SK-N-SH (cell line): ENCODE measurements at regions not wholly inside any gene's neighbourhood (a gene's known extent, or its start where the extent isn't known, plus 50 kb on each side); places are given as distances from the start of the nearest gene placed in this dataset.

ENCODE experiments used
- CTCF ChIA-PET: fragments of 300-600, 350-600 bp; formaldehyde crosslinking; extraction: SDS; loops from one replicate; lab custom pipeline; 2021; lab: Yijun Ruan, JAX
- POLR2A ChIA-PET: fragments of 350-600 bp; sonication (Branson Sonifier 250); formaldehyde crosslinking; extraction: SDS; loops from one replicate; lab custom pipeline; 2020; ENCODE audit warnings: antibody characterized with exemption, inconsistent platforms; lab: Yijun Ruan, JAX
- DNase-seq: peaks from one replicate; pipeline ENCODE4 v3.0.0; 2012
- H2AFZ ChIP-seq: fragments of 200-600 bp; sonication (generic); 2 replicates; pipeline ENCODE4 v1.8.1; 2016; ENCODE audit warnings: antibody characterized with exemption, mild to moderate bottlenecking, low read depth
- H3F3A ChIP-seq: fragments of 200-600 bp; sonication (generic); replicated peaks from 2 replicates; pipeline ENCODE3; 2016; ENCODE audit warnings: antibody characterized with exemption, mild to moderate bottlenecking; ENCODE audit not compliant: insufficient read depth
- H3K27ac ChIP-seq, 2 experiments: fragments of 200-500 bp in 1 of 2; fragments of 200-600 bp in 1 of 2; sonication (Bioruptor generic) in 1 of 2; sonication (generic), shearing (Covaris generic) in 1 of 2; 2 replicates each; pipeline versions ENCODE4 v1.5.1 to v1.6.1; 2014 to 2016; ENCODE audit warnings: low read depth in 2 of 2, inconsistent platforms in 1 of 2, low read length in 1 of 2, mild to moderate bottlenecking in 1 of 2, mixed read lengths in 1 of 2
- H3K27me3 ChIP-seq: fragments of 200-600 bp; sonication (generic), shearing (Covaris generic); 2 replicates; pipeline ENCODE4 v1.6.1; 2016; ENCODE audit warnings: mixed run types; ENCODE audit not compliant: insufficient read depth
- H3K36me3 ChIP-seq, 2 experiments: fragments of 200-500 bp in 1 of 2; fragments of 200-600 bp in 1 of 2; sonication (Bioruptor generic) in 1 of 2; sonication (generic) in 1 of 2; replicated peaks in 1 of 2; 2 replicates each; pipeline versions ENCODE3 to v1.5.1; 2014 to 2016; ENCODE audit warnings: low read length in 1 of 2, mild to moderate bottlenecking in 1 of 2; ENCODE audit not compliant: insufficient read depth in 2 of 2, control insufficient read depth in 1 of 2
- H3K4me1 ChIP-seq, 2 experiments: fragments of 200-500 bp in 1 of 2; fragments of 200-600 bp in 1 of 2; sonication (Bioruptor generic) in 1 of 2; sonication (generic), shearing (Covaris generic) in 1 of 2; 2 replicates each; pipeline versions ENCODE4 v1.5.1 to v1.6.1; 2014 to 2016; ENCODE audit warnings: low read depth in 1 of 2, low read length in 1 of 2, mixed run types in 1 of 2; ENCODE audit not compliant: insufficient read depth in 2 of 2, control insufficient read depth in 1 of 2
- H3K4me2 ChIP-seq: fragments of 200-600 bp; sonication (generic), shearing (Covaris generic); 2 replicates; pipeline ENCODE4 v1.6.1; 2017; ENCODE audit warnings: mixed run types
- H3K4me3 ChIP-seq, 2 experiments: fragments of 200-500 bp in 1 of 2; fragments of 200-600 bp in 1 of 2; sonication (Bioruptor generic) in 1 of 2; sonication (generic), shearing (Covaris generic) in 1 of 2; 2 replicates each; pipeline versions ENCODE4 v1.5.1 to v1.8.1; 2014 to 2016; ENCODE audit warnings: low read depth in 2 of 2, inconsistent platforms in 1 of 2, low read length in 1 of 2, mild to moderate bottlenecking in 1 of 2, mixed read lengths in 1 of 2, moderate library complexity in 1 of 2
- H3K79me2 ChIP-seq: fragments of 200-600 bp; sonication (generic); 2 replicates; pipeline ENCODE4 v1.8.1; 2017; ENCODE audit warnings: mild to moderate bottlenecking; ENCODE audit not compliant: insufficient read depth
- H3K9ac ChIP-seq: fragments of 200-600 bp; sonication (generic); 2 replicates; pipeline ENCODE4 v1.6.1; 2017; ENCODE audit warnings: mixed run types
- H3K9me2 ChIP-seq: fragments of 200-600 bp; sonication (generic); 2 replicates; pipeline ENCODE4 v1.6.1; 2017; ENCODE audit warnings: mixed run types
- H3K9me3 ChIP-seq: fragments of 200-600 bp; sonication (generic); 2 replicates; pipeline ENCODE4 v1.6.1; 2017; ENCODE audit warnings: mixed run types, mild to moderate bottlenecking, moderate library complexity
- H4K20me1 ChIP-seq: fragments of 200-600 bp; sonication (generic); 2 replicates; pipeline ENCODE4 v1.6.1; 2017; ENCODE audit warnings: mild to moderate bottlenecking, mixed run types; ENCODE audit not compliant: insufficient read depth
- CHD2 ChIP-seq: fragments of 150-350 bp; IDR thresholded peaks from 2 replicates; pipeline ENCODE4 v1.6.1; 2018; ENCODE audit warnings: low read length; ENCODE audit not compliant: partially characterized antibody
- ELF1 ChIP-seq: IDR thresholded peaks from 2 replicates; pipeline ENCODE4 v1.4.0; 2012
- EP300 ChIP-seq, 2 experiments: IDR thresholded peaks; 2 replicates each; pipeline versions ENCODE4 v1.4.0 to v1.6.1; 2012; ENCODE audit warnings: borderline replicate concordance in 1 of 2, low read depth in 1 of 2, low read length in 1 of 2
- GATA2 ChIP-seq: sonication (generic); formaldehyde crosslinking; IDR thresholded peaks from 2 replicates; pipeline ENCODE4 v1.5.0; 2020; ENCODE audit warnings: mild to moderate bottlenecking, missing genetic modification reagents
- RCOR1 ChIP-seq: fragments of 150-350 bp; IDR thresholded peaks from 2 replicates; pipeline ENCODE4 v1.6.1; 2017; ENCODE audit warnings: antibody characterized with exemption, low read length
- RXRA ChIP-seq: IDR thresholded peaks from 2 replicates; pipeline ENCODE4 v1.4.0; 2012; ENCODE audit warnings: low read depth, mild to moderate bottlenecking, borderline replicate concordance
- SIN3A ChIP-seq: IDR thresholded peaks from 2 replicates; pipeline ENCODE4 v1.6.1; 2012; ENCODE audit warnings: low read depth, mild to moderate bottlenecking, low read length, moderate library complexity, borderline replicate concordance
- TAF1 ChIP-seq: IDR thresholded peaks from 2 replicates; pipeline ENCODE4 v1.6.1; 2012; ENCODE audit warnings: low read depth, mild to moderate bottlenecking, low read length, moderate library complexity, borderline replicate concordance
- whole genome bisulfite sequencing: methylation state at CpG from one replicate; pipeline ENCODE4 v1.1.6; 2017; ENCODE audit warnings: low lambda C conversion rate; 5-methylcytosine and 5-hydroxymethylcytosine counted together
- TF ChIP-seq, protein P1 (sequence below): IDR thresholded peaks from 2 replicates; pipeline ENCODE4 v1.4.0; 2012; ENCODE audit warnings: low read depth, borderline replicate concordance
- TF ChIP-seq, protein P2 (sequence below): IDR thresholded peaks from 2 replicates; pipeline ENCODE4 v1.4.0; 2012; ENCODE audit warnings: low read depth, borderline replicate concordance

DNA sequence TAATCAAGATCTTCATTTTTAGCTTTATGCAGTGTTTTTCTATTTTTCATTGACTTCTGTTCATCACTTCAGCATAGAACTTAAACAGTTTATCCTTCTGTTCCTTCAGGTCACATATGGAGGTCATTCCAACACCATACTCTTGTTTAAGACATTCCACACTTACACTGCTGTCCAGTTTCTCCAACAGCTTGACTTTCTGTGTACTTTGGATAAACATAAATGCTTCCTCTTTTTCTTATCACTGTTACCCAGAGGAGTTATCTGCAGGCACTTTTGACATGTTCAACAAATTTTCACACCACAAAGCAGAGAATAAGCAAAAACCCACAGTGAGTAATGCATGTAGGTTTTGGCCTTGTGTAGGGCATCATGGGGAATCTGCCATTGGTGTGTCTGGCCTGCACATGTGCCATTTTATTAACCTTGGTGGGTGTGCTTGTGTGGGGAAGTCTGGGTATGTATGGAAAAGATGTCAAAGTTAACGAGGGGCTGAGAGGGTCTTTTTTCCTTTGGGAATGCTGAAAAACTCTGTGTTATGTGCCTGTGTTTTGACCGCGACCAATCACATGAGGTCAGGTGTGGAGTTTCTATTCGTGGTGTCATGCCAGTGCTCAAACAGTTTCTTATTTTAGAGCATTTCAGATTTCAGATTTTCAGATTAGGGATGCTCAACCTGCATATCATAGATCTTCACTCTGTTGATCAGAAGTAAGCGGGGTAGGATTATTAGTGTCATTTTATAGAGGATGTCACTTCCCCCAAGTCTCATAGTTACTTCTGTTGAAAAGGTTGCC, 53.9 kb upstream of the ACVR1 start:
- no peaks in the 10 kb centered on the region for H3F3A ChIP-seq
- TF ChIP-seq, protein P1, sequence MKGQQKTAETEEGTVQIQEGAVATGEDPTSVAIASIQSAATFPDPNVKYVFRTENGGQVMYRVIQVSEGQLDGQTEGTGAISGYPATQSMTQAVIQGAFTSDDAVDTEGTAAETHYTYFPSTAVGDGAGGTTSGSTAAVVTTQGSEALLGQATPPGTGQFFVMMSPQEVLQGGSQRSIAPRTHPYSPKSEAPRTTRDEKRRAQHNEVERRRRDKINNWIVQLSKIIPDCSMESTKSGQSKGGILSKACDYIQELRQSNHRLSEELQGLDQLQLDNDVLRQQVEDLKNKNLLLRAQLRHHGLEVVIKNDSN, result no peak
- TF ChIP-seq CHD2, result no peak
- no peak for TF ChIP-seq RCOR1
- TF ChIP-seq, protein P2, sequence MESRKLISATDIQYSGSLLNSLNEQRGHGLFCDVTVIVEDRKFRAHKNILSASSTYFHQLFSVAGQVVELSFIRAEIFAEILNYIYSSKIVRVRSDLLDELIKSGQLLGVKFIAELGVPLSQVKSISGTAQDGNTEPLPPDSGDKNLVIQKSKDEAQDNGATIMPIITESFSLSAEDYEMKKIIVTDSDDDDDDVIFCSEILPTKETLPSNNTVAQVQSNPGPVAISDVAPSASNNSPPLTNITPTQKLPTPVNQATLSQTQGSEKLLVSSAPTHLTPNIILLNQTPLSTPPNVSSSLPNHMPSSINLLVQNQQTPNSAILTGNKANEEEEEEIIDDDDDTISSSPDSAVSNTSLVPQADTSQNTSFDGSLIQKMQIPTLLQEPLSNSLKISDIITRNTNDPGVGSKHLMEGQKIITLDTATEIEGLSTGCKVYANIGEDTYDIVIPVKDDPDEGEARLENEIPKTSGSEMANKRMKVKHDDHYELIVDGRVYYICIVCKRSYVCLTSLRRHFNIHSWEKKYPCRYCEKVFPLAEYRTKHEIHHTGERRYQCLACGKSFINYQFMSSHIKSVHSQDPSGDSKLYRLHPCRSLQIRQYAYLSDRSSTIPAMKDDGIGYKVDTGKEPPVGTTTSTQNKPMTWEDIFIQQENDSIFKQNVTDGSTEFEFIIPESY, result no peak
- TF ChIP-seq GATA2 (CRISPR knock-in tag), result no peak
- no peak for TF ChIP-seq TAF1
- TF ChIP-seq EP300 (IDR thresholded peaks at IDR 0.05; ENCODE audit: borderline replicate concordance in 1 of 2, low read depth in 1 of 2, low read length in 1 of 2), result no peak
- no peak for TF ChIP-seq RXRA
- TF ChIP-seq ELF1, result no peak
- TF ChIP-seq SIN3A, result no peak
- TF ChIP-seq, all 33 proteins: peak for 0
- no peaks in the 10 kb centered on the region for H3K79me2 ChIP-seq
- WGBS, result 56% methylated on average over 5 of the region's 5 CpGs
- no peak overlapping the region for H3K27ac ChIP-seq
- no peak for DNase-seq
- H3K4me1 ChIP-seq, result no peaks in the 10 kb centered on the region
- CTCF ChIA-PET, result no interaction called here
- no peaks in the 10 kb centered on the region for H3K9me2 ChIP-seq
- H2AFZ ChIP-seq, result no peak overlapping the region
- H4K20me1 ChIP-seq, result no peaks in the 10 kb centered on the region
- H3K27me3 ChIP-seq, result no peaks in the 10 kb centered on the region
- H3K4me2 ChIP-seq, result no peak overlapping the region
- H3K36me3 ChIP-seq, result no peaks in the 10 kb centered on the region
- no peak overlapping the region for H3K4me3 ChIP-seq
- POLR2A ChIA-PET, result no interaction called here
- H3K9ac ChIP-seq, result no peak overlapping the region
- no peaks in the 10 kb centered on the region for H3K9me3 ChIP-seq

DNA sequence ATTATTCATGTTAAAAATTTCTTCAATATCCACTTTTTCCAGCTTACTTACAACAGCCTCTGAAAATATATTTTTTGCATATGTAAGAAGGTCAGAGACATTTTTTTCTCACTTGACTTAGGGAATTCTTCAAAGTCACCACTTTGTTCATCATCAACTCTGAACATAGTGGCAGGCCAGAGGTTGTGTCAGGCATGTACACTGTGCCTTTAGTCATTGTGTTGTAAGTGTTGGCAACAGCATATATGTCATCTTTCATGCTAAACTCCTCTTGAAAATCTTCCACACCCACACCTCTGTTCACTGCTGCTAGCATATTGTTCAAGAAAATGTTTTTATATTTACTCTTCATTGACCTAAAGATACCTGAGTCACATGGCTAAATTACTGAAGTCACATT, 52.2 kb upstream of the ACVR1 start:
- Histone ChIP-seq H3K4me2 (no peak overlapping the region), H3K36me3 (no peaks in the 10 kb centered on the region), H3K9me3 (no peaks in the 10 kb centered on the region), H3K9me2 (no peaks in the 10 kb centered on the region), H3K4me3 (no peak overlapping the region), H4K20me1 (no peaks in the 10 kb centered on the region), H3K27ac (no peak overlapping the region), H3F3A (no peaks in the 10 kb centered on the region), H2AFZ (no peak overlapping the region), H3K4me1 (no peaks in the 10 kb centered on the region), H3K79me2 (no peaks in the 10 kb centered on the region), H3K27me3 (no peaks in the 10 kb centered on the region), H3K9ac (no peak overlapping the region)
- no peak for TF ChIP-seq EP300 (IDR thresholded peaks at IDR 0.05; ENCODE audit: borderline replicate concordance in 1 of 2, low read depth in 1 of 2, low read length in 1 of 2)
- ChIA-PET POLR2A (no interaction called here), CTCF (no interaction called here)
- no peak for DNase-seq
